MCF 10A (cell line): ENCODE measurements at regions not wholly inside any gene's neighbourhood (a gene's known extent, or its start where the extent isn't known, plus 50 kb on each side); places are given as distances from the start of the nearest gene placed in this dataset.

Experiments used
- BruUV-seq: library from RNA; stranded (reverse); fragments of 400-500 nt; replicated peaks from 2 replicates; lab custom pipeline; 2021; lab: Mats Ljungman, UMichigan
- CTCF ChIA-PET: fragments of 300-600 bp; sonication (Branson Sonifier 250); formaldehyde crosslinking; extraction: SDS; loops from one replicate; lab custom pipeline; 2021; ENCODE audit warnings: antibody characterized with exemption, inconsistent platforms; lab: Yijun Ruan, JAX
- POLR2A ChIA-PET: fragments of 300-600, 350-650 bp; sonication (Branson Sonifier 250); formaldehyde crosslinking; extraction: SDS; loops from one replicate; lab custom pipeline; 2020; ENCODE audit warnings: antibody characterized with exemption, inconsistent platforms; lab: Yijun Ruan, JAX
- DNase-seq: peaks from one replicate; pipeline ENCODE4 v3.0.0-alpha.2; 2018; ENCODE audit not compliant: unreplicated experiment
- H3K27ac Mint-ChIP-seq: one replicate; pipeline ENCODE4 v1.8.0; 2022; ENCODE audit warnings: mild to moderate bottlenecking, low read depth, mixed read lengths; ENCODE audit not compliant: unreplicated experiment
- H3K27me3 Mint-ChIP-seq: one replicate; pipeline ENCODE4 v1.8.0; 2022; ENCODE audit warnings: mixed read lengths; ENCODE audit not compliant: insufficient read depth, unreplicated experiment
- H3K36me3 Mint-ChIP-seq: one replicate; pipeline ENCODE4 v1.8.0; 2022; ENCODE audit warnings: mild to moderate bottlenecking, moderate library complexity, mixed read lengths; ENCODE audit not compliant: insufficient read depth, unreplicated experiment
- H3K4me1 Mint-ChIP-seq: one replicate; pipeline ENCODE4 v1.8.0; 2022; ENCODE audit warnings: mixed read lengths; ENCODE audit not compliant: insufficient read depth, unreplicated experiment
- H3K4me3 Mint-ChIP-seq: one replicate; pipeline ENCODE4 v1.8.0; 2022; ENCODE audit warnings: mild to moderate bottlenecking, moderate library complexity, mixed read lengths; ENCODE audit not compliant: unreplicated experiment
- H3K9me3 Mint-ChIP-seq: one replicate; pipeline ENCODE4 v1.8.0; 2022; ENCODE audit warnings: mixed read lengths; ENCODE audit not compliant: unreplicated experiment
- CTCF ChIP-seq: fragments of 200-600 bp; IDR thresholded peaks from one replicate; pipeline ENCODE4 v1.8.0; 2022; ENCODE audit warnings: antibody characterized with exemption, mild to moderate bottlenecking; ENCODE audit not compliant: unreplicated experiment
- intact Hi-C: fragments of 100-400 bp; cut with micrococcal nuclease; formaldehyde crosslinking; loops from 2 replicates; pipeline ENCODE4 v1.14.1; 2022

GRCh38 chr3:94985778-94986177 lies 922.9 kb downstream of the NSUN3 start:
- no TSS peak for BruUV-seq
- intact Hi-C loops = loop anchor here (10.0 kb wide), 1 partner anchor 459 kb away; no protein-coding TSS in a partner anchor
- Mint-ChIP-seq H3K9me3 (no peaks in the 10 kb centered on the region), H3K4me3 (no peak overlapping the region), H3K27ac (no peak overlapping the region), H3K27me3 (peaks cover 55% of the 10 kb centered on the region), H3K36me3 (no peaks in the 10 kb centered on the region), H3K4me1 (no peaks in the 10 kb centered on the region)
- POLR2A ChIA-PET = no interaction called here
- no peak for DNase-seq
- CTCF ChIA-PET = no interaction called here
- TF ChIP-seq CTCF = no peak

DNA sequence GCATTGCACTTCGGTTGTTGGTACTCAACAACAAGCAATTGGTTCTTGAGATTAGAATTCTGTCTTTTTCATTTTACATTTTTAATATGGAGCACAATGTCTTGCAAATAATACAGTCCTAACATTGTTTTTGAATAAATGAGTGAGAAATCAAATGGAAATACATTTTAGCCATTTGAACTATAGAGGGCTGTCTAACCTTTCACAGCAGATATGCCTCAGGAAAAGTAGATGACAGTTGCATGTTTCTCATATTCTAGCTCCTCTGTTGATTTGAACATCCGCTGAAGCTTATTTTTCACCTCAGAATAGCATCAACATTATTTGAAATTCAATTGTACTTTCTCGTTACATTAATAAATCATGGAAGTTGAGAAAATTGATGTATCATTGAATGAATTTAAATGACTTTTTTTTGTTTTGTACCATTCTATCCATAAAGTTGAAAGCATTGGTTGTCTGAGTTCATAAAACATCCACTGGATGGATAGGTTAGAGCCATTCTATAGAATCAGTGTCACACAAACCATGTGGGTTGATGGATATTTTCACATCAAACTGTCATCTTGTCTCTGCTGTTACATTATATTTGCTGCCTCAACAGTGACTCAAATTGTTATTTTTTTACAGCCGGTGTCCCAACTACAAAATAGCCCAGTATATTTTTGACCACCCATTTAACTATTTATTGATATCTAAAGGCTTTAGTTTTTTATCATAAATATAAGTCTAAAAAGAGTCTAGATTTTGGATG lies 928.3 kb downstream of the NSUN3 start:
- CTCF ChIA-PET = interaction anchor here (0.6 kb wide), 1 partner anchor 307 kb away, joined by 3 read pairs; no protein-coding TSS in a partner anchor
- peaks cover 59% of the 10 kb centered on the region for H3K27me3 Mint-ChIP-seq
- H3K27ac Mint-ChIP-seq = no peak overlapping the region
- no peak for DNase-seq
- POLR2A ChIA-PET = no interaction called here
- BruUV-seq = no TSS peak
- H3K9me3 Mint-ChIP-seq = no peaks in the 10 kb centered on the region
- H3K4me3 Mint-ChIP-seq = no peak overlapping the region
- TF ChIP-seq CTCF = no peak
- intact Hi-C loops = no loop called here
- no peaks in the 10 kb centered on the region for H3K36me3 Mint-ChIP-seq
- no peaks in the 10 kb centered on the region for H3K4me1 Mint-ChIP-seq

DNA sequence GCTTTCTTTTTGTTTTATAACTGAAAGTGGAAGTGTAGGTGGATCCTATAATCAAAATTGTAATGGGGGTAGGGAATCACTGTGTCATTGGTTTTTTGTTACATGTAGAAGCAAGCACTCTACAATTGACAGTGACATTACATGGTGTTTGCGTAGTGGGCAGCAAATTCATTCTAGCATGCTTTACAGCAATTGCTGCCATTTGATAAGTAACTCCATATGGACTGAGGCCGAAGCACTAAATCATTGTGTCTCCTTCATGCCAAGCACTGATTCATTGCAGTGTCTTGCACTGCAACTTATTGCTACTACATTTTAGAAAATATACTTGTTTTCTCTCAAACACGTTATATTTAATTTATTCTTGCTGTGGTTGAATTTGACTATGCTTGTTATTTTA lies 933.9 kb downstream of the NSUN3 start:
- Mint-ChIP-seq H3K4me3 (no peak overlapping the region), H3K27ac (no peak overlapping the region), H3K36me3 (no peaks in the 10 kb centered on the region), H3K27me3 (peaks cover 64% of the 10 kb centered on the region), H3K9me3 (no peaks in the 10 kb centered on the region), H3K4me1 (no peaks in the 10 kb centered on the region)
- intact Hi-C loops = no loop called here
- TF ChIP-seq CTCF = no peak
- CTCF ChIA-PET = no interaction called here
- no TSS peak for BruUV-seq
- POLR2A ChIA-PET = no interaction called here
- DNase-seq = no peak

GRCh38 chr3:95002438-95003046 lies 939.7 kb downstream of the NSUN3 start:
- Mint-ChIP-seq H3K36me3 (no peaks in the 10 kb centered on the region), H3K27ac (no peak overlapping the region), H3K9me3 (no peaks in the 10 kb centered on the region), H3K4me3 (no peak overlapping the region), H3K4me1 (no peaks in the 10 kb centered on the region), H3K27me3 (peaks cover 67% of the 10 kb centered on the region)
- no peak for TF ChIP-seq CTCF
- CTCF ChIA-PET = no interaction called here
- POLR2A ChIA-PET = no interaction called here
- intact Hi-C loops = no loop called here
- DNase-seq = no peak
- BruUV-seq = no TSS peak
